ENCODE measurements at regions not wholly inside any gene's neighbourhood (a gene's known extent, or its start where the extent isn't known, plus 50 kb on each side); places are given as distances from the start of the nearest gene placed in this dataset.
"Not testable (repeated sequence)": the region's sequence is repeated elsewhere in the genome, so short reads cannot be mapped to it uniquely, and the experiment has no call there.

DNA sequence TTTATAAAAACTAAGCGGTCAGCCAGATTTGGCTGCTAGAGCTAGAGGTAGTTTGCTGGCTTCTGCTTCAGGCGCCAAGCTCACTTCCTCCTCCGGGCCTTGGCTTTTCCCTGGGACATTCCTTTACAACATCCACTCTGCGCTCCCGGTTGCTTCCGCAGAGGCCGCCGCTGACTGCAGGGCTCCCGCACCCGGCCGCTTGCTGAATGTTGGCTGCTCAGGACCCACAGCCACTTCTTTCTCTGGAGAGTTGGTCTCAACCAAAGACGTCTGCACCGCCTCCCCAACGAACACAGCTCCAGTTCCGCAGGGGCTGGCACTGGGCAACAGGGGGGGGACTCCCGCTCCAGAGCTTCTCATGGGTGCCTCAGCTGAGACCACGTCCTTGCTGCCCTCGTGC, 282.8 kb downstream of the TFAP2C start:
- no peak overlapping the region for H3K4me3 ChIP-seq (ENCODE audit: control insufficient read depth, low read depth, low read length)
- TF ChIP-seq, protein P1, sequence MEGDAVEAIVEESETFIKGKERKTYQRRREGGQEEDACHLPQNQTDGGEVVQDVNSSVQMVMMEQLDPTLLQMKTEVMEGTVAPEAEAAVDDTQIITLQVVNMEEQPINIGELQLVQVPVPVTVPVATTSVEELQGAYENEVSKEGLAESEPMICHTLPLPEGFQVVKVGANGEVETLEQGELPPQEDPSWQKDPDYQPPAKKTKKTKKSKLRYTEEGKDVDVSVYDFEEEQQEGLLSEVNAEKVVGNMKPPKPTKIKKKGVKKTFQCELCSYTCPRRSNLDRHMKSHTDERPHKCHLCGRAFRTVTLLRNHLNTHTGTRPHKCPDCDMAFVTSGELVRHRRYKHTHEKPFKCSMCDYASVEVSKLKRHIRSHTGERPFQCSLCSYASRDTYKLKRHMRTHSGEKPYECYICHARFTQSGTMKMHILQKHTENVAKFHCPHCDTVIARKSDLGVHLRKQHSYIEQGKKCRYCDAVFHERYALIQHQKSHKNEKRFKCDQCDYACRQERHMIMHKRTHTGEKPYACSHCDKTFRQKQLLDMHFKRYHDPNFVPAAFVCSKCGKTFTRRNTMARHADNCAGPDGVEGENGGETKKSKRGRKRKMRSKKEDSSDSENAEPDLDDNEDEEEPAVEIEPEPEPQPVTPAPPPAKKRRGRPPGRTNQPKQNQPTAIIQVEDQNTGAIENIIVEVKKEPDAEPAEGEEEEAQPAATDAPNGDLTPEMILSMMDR (IDR thresholded peaks at IDR 0.05; ENCODE audit: control insufficient read depth, insufficient read depth, low read depth, low read length, missing control alignments) = no peak
- no peak for DNase-seq (ENCODE audit: low read depth)

DNA sequence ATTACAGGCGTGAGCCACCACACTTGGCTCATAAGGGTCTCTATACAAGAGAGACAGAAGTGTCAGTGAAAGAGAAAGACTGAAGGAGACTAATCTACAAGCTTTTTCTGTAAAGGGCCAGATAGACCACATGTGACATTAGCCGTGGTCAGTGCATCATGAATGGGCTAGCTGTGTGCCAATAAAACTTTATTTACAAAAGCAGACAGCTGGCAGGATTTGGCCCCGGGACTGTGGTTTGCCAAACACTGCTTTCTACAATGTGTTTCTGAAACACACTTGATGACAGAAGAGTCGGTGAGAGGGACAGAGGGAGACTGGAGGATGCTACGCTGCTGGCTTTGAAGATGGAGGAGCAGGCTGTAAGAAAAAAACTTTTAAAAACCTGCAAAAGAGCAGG, 285.4 kb downstream of the TFAP2C start:
- no peak overlapping the region for H3K4me3 ChIP-seq (ENCODE audit: control insufficient read depth, low read depth, low read length)
- no peak for DNase-seq (ENCODE audit: low read depth)
- TF ChIP-seq, protein P1 (IDR thresholded peaks at IDR 0.05; ENCODE audit: control insufficient read depth, insufficient read depth, low read depth, low read length, missing control alignments) = no peak

DNA sequence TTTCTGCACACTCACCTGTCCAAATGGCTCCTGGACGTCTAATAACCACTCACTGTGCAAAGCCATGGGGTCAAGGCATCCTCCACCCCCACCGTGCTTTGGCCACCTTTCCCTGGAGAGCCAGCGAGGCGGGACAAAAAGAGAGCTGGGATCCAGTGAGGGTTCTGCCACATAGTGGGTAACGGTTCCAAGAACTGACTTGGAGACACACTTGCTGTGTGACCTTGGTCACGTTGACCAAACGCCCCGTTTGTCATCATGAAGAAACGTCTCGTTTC, 287.2 kb downstream of the TFAP2C start:
- DNase-seq (ENCODE audit: low read depth) = no peak
- TF ChIP-seq, protein P1 (IDR thresholded peaks at IDR 0.05; ENCODE audit: control insufficient read depth, insufficient read depth, low read depth, low read length, missing control alignments) = no peak

DNA sequence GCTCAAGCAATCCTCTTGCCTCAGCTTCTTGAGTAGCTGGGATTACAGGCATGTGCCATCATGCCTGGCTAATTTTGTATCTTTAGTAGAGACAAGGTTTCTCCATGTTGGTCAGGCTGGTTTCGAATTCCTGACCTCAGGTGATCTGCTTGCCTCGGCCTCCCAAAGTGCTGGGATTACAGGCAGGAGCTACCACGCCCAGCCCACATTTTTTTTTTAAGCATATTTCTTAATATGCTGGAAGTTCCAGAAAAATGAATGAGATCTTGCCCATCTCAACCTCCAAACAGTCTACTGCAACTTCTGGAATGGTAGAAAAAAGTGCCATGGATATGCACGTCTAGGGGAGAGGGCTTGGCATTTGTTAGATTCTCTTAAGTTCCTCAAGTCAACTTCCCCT, 290.9 kb downstream of the TFAP2C start:
- H3K4me3 ChIP-seq (ENCODE audit: control insufficient read depth, low read depth, low read length); DNase-seq (ENCODE audit: low read depth): not testable (repeated sequence)

More for the DNA sequence above, 287.2 kb downstream of the TFAP2C start:
- H3K4me3 ChIP-seq (ENCODE audit: control insufficient read depth, low read depth, low read length) = no peak overlapping the region

DNA sequence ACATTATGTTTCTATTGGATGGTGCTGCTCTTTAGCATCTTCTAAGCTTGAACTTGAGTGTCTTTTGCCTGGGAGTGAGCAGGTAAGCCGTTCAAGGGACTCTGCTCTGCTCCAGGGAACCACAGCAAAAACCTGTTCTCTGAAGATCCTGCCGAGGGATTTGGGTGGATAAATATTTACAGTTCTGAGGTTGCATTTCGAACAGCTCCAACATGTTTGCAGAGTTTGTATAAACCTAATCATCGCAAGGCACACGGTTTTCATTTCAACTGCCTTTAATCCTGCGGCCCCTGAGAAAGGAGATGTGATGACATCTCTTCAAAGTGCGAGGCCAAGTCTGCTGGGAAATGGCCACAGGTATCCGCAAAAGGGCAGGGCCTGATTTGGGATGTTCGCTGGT, 293.4 kb downstream of the TFAP2C start:
- DNase-seq (ENCODE audit: low read depth) = no peak
- TF ChIP-seq, protein P1 (IDR thresholded peaks at IDR 0.05; ENCODE audit: control insufficient read depth, insufficient read depth, low read depth, low read length, missing control alignments) = no peak
- no peak overlapping the region for H3K4me3 ChIP-seq (ENCODE audit: control insufficient read depth, low read depth, low read length)

DNA sequence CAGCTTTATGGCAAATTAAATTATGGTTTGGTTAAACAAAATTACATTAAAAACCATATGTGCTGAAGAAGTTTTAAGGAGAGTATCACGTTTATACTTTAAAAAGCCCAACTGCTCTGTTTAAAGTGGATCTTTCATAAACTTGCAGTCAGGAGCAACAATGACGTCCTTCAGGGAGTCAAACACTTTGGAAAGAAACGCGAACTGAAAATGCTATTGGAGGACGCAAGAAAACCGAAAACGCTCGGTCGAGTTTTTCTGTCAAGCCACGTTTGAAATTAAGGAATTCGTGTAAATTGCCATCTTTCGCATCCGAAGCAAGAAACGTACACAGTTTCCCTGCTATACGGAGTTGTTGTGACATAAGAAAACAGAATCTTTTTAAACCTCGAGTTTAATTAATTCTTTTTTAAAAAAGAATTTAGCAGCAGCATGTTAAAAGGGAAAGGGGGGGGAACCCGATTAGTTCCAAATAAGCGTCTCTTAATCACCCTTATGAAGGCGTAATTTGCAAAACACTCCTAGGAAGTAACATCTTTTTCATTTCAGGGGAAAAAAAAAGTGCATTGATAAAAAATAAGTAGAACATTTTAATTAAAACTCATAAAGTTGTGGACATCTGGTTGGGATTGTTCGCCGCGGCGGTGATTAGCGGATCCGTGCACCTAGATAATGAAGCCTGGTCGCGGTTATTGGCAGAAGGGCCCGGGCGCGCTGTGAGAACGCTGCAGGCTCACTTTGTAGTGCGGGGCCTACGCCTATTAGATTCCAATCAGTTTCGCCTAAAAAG, 295.4 kb downstream of the TFAP2C start:
- no peak overlapping the region for H3K4me3 ChIP-seq (ENCODE audit: control insufficient read depth, low read depth, low read length)
- TF ChIP-seq, protein P1 (IDR thresholded peaks at IDR 0.05; ENCODE audit: control insufficient read depth, insufficient read depth, low read depth, low read length, missing control alignments) = no peak
- DNase-seq (ENCODE audit: low read depth) = no peak

DNA sequence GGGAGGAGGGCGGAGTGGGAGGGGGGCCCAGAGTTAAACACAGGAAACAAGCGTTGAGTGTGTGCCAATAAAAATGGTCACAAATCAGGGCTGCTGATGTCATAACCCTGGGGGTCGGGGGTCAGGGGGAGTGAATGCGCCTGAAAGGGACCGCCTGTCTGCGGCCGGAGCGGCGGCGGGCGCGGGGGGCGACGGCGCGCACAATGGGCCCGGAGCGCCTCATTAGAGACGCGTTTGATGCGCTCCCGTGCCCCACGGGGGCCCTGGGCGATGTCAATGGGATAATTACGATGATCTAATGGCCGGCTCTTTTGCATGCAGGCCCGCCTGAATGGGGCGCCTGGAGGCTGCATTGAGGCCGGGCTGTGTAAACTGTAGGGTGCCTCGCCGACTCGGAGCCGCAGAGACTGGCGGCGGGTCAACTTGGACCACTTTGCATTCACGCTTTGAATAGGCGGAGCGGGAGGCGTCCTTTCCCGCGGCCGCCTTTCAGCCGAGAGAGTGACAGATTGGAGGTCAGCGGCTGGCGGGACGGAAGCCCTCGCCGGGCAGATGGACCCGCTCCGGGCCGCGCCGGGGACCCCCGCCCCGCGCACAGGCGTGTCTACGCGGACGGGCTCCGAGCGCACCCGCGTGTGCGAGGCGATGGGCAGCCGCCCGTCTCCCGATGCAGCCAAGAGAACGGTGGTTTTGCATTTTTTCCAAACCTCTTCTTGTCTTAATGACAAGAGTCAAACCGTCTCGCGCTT, 296.1 kb downstream of the TFAP2C start:
- peak overlapping the region; percentile 15 for H3K4me3 ChIP-seq (ENCODE audit: control insufficient read depth, low read depth, low read length)
- DNase-seq (ENCODE audit: low read depth) = no peak
- TF ChIP-seq, protein P1 (IDR thresholded peaks at IDR 0.05; ENCODE audit: control insufficient read depth, insufficient read depth, low read depth, low read length, missing control alignments) = no peak

Data from AG09309 (cell line).